HG03097 (cell line): ENCODE measurements at regions not wholly inside any gene's neighbourhood (a gene's known extent, or its start where the extent isn't known, plus 50 kb on each side); places are given as distances from the start of the nearest gene placed in this dataset.

Source experiments
- ATAC-seq: cut with Tn5 transposase; IDR thresholded peaks from one replicate; pipeline ENCODE4 v1.9.1; 2021; ENCODE audit not compliant: unreplicated experiment, low FRiP score

- no peak for ATAC-seq
These were observed 673.8 kb upstream of the FANCL start for GRCh38 chr2:58914733-58915505.

GRCh38 chr2:58913082-58913726, 672.1 kb upstream of the FANCL start:
- no peak for ATAC-seq

GRCh38 chr2:58911877-58912276, 670.8 kb upstream of the FANCL start:
- ATAC-seq, result no peak

GRCh38 chr2:58908501-58909154, 667.5 kb upstream of the FANCL start:
- ATAC-seq, result no peak

GRCh38 chr2:58907644-58908043, 666.5 kb upstream of the FANCL start:
- no peak for ATAC-seq

- no peak for ATAC-seq
These were observed 665.0 kb upstream of the FANCL start for GRCh38 chr2:58906081-58906645.

GRCh38 chr2:58904095-58904494, 663.0 kb upstream of the FANCL start:
- ATAC-seq, result no peak

- ATAC-seq, result no peak
These were observed 662.3 kb upstream of the FANCL start for GRCh38 chr2:58903427-58903826.

GRCh38 chr2:58900246-58901027, 659.3 kb upstream of the FANCL start:
- ATAC-seq, result no peak

GRCh38 chr2:58899692-58900091, 658.6 kb upstream of the FANCL start:
- ATAC-seq, result no peak

- ATAC-seq, result no peak
These were observed 655.5 kb upstream of the FANCL start for GRCh38 chr2:58896638-58897037.

- ATAC-seq, result no peak
These were observed 654.7 kb upstream of the FANCL start for GRCh38 chr2:58895857-58896256.

- no peak for ATAC-seq
These were observed 652.7 kb upstream of the FANCL start for GRCh38 chr2:58893656-58894351.

GRCh38 chr2:58891828-58892377, 650.8 kb upstream of the FANCL start:
- ATAC-seq, result no peak

- ATAC-seq, result no peak
These were observed 649.9 kb upstream of the FANCL start for GRCh38 chr2:58890865-58891525.

- no peak for ATAC-seq
These were observed 644.9 kb upstream of the FANCL start for GRCh38 chr2:58886009-58886408.

GRCh38 chr2:58879834-58880233, 638.7 kb upstream of the FANCL start:
- ATAC-seq, result no peak

- ATAC-seq, result no peak
These were observed 637.7 kb upstream of the FANCL start for GRCh38 chr2:58878778-58879177.

GRCh38 chr2:58876126-58876525, 635.0 kb upstream of the FANCL start:
- no peak for ATAC-seq
